ENCODE measurements at regions not wholly inside any gene's neighbourhood (a gene's known extent, or its start where the extent isn't known, plus 50 kb on each side); places are given as distances from the start of the nearest gene placed in this dataset.

DNA sequence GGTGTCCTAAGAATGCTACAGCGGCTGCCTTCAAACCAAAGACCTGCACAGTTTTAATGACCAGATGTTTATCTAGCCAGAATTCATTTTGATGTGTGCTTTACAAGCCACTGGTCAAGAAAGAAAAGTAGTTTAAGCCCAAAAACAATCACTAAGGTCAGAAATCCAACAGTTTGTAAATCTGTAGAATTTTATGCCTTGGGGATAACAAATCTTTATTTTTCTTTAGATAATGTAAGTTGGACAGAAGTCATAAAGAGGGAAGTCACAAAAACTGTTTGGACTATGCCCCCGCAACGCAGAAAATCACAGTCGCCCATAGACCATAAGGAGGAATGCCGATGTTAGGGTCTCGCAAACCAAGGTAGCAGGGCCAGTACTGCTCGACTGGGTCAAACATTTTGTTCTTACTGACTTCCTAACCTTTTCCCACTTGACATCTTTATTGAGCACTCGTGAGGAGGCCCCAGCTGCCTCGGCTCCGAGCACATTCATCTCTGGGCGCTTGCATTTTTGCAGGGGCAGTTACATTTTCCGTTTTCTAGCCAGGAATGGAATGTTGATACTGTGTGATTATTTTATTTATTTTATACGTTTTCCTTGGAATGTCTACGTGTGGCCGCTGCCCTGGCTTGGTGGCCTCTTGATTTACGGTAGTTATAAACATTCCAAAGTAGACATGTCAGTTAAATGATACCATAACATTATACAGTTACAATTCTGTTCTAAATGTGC, 56.7 kb upstream of the APCDD1L start:
- TF ChIP-seq, protein P1, sequence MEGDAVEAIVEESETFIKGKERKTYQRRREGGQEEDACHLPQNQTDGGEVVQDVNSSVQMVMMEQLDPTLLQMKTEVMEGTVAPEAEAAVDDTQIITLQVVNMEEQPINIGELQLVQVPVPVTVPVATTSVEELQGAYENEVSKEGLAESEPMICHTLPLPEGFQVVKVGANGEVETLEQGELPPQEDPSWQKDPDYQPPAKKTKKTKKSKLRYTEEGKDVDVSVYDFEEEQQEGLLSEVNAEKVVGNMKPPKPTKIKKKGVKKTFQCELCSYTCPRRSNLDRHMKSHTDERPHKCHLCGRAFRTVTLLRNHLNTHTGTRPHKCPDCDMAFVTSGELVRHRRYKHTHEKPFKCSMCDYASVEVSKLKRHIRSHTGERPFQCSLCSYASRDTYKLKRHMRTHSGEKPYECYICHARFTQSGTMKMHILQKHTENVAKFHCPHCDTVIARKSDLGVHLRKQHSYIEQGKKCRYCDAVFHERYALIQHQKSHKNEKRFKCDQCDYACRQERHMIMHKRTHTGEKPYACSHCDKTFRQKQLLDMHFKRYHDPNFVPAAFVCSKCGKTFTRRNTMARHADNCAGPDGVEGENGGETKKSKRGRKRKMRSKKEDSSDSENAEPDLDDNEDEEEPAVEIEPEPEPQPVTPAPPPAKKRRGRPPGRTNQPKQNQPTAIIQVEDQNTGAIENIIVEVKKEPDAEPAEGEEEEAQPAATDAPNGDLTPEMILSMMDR (optimal IDR thresholded peaks at IDR 0.05 in 1 of 3, IDR thresholded peaks at IDR 0.05 in 1 of 3, conservative IDR thresholded peaks at IDR 0.05 in 1 of 3; ENCODE audit: extremely low read depth in 1 of 3, insufficient read depth in 2 of 3, low read length in 3 of 3), result no peak
- TF ChIP-seq EZH2 (IDR thresholded peaks at IDR 0.05; ENCODE audit: low read length), result no peak

Measured in keratinocyte (primary cell).